ENCODE measurements at regions not wholly inside any gene's neighbourhood (a gene's known extent, or its start where the extent isn't known, plus 50 kb on each side); places are given as distances from the start of the nearest gene placed in this dataset.

GRCh38 chr20:40265825-40266533 lies 423.1 kb downstream of the MAFB start:
- no peak for DNase-seq

- DNase-seq = no peak
Measured at GRCh38 chr20:40262219-40262618, 426.8 kb downstream of the MAFB start.

- DNase-seq = no peak
Measured at GRCh38 chr20:40258931-40259330, 430.1 kb downstream of the MAFB start.

GRCh38 chr20:40257763-40258162 lies 431.3 kb downstream of the MAFB start:
- DNase-seq = no peak

- no peak for DNase-seq
Measured at GRCh38 chr20:40255365-40255764, 433.7 kb downstream of the MAFB start.

- no peak for DNase-seq
Measured at GRCh38 chr20:40254023-40254772, 434.8 kb downstream of the MAFB start.

GRCh38 chr20:40251284-40251932 lies 437.6 kb downstream of the MAFB start:
- no peak for DNase-seq

- DNase-seq = no peak
Measured at GRCh38 chr20:40249805-40250204, 439.2 kb downstream of the MAFB start.

- no peak for DNase-seq
Measured at GRCh38 chr20:40245829-40246228, 443.2 kb downstream of the MAFB start.

GRCh38 chr20:40244286-40244685 lies 444.8 kb downstream of the MAFB start:
- no peak for DNase-seq

- no peak for DNase-seq
Measured at GRCh38 chr20:40241596-40242343, 447.3 kb downstream of the MAFB start.

- no peak for DNase-seq
Measured at GRCh38 chr20:40238511-40238910, 450.5 kb downstream of the MAFB start.

GRCh38 chr20:40234593-40234992 lies 454.4 kb downstream of the MAFB start:
- DNase-seq = no peak

- DNase-seq = peak; percentile 23
Measured at GRCh38 chr20:40233406-40233805, 455.6 kb downstream of the MAFB start.

GRCh38 chr20:40232756-40233155 lies 456.3 kb downstream of the MAFB start:
- DNase-seq = no peak

- DNase-seq = no peak
Measured at GRCh38 chr20:40232273-40232672, 456.8 kb downstream of the MAFB start.

GRCh38 chr20:40230486-40230885 lies 458.6 kb downstream of the MAFB start:
- DNase-seq = no peak

GRCh38 chr20:40225596-40225995 lies 463.4 kb downstream of the MAFB start:
- DNase-seq = no peak

- no peak for DNase-seq
Measured at GRCh38 chr20:40223810-40224209, 465.2 kb downstream of the MAFB start.

- DNase-seq = no peak
Measured at GRCh38 chr20:40218971-40219370, 470.1 kb downstream of the MAFB start.

GRCh38 chr20:40218316-40218969 lies 470.6 kb downstream of the MAFB start:
- no peak for DNase-seq

- DNase-seq = no peak
Measured at GRCh38 chr20:40207655-40208054, 481.4 kb downstream of the MAFB start.

GRCh38 chr20:40205971-40206370 lies 483.1 kb downstream of the MAFB start:
- DNase-seq = no peak
